MM.1S (cell line): ENCODE measurements at regions not wholly inside any gene's neighbourhood (a gene's known extent, or its start where the extent isn't known, plus 50 kb on each side); places are given as distances from the start of the nearest gene placed in this dataset.

Experiments used
- DNase-seq: peaks from one replicate; pipeline ENCODE4 v3.0.0-alpha.2; 2015
- H2AFZ ChIP-seq: fragments of 300-600 bp; sonication (generic); 2 replicates; pipeline ENCODE4 v1.6.0; 2016; ENCODE audit warnings: antibody characterized with exemption, low read length
- H3F3A ChIP-seq: fragments of 300-600 bp; sonication (generic); 2 replicates; pipeline ENCODE4 v1.6.1; 2016; ENCODE audit warnings: mild to moderate bottlenecking, antibody characterized with exemption, low read length, moderate library complexity, mixed read lengths; ENCODE audit not compliant: insufficient read depth
- H3K27ac ChIP-seq: fragments of 300-600 bp; sonication (generic); 2 replicates; pipeline ENCODE4 v1.5.1; 2016; ENCODE audit warnings: mild to moderate bottlenecking, low read length
- H3K27me3 ChIP-seq: fragments of 300-600 bp; sonication (generic); replicated peaks from 2 replicates; pipeline ENCODE4 v1.6.0; 2016; ENCODE audit warnings: low read length; ENCODE audit not compliant: insufficient read depth
- H3K36me3 ChIP-seq: fragments of 300-600 bp; sonication (generic); replicated peaks from 2 replicates; pipeline ENCODE4 v1.6.1; 2016; ENCODE audit warnings: mild to moderate bottlenecking, low read length, mixed read lengths; ENCODE audit not compliant: insufficient read depth
- H3K4me1 ChIP-seq: fragments of 300-600 bp; sonication (generic); 2 replicates; pipeline ENCODE4 v1.6.1; 2016; ENCODE audit warnings: low read length, mixed read lengths
- H3K4me2 ChIP-seq: fragments of 300-600 bp; sonication (generic); 2 replicates; pipeline ENCODE4 v1.6.0; 2016; ENCODE audit warnings: low read depth, low read length
- H3K4me3 ChIP-seq: fragments of 300-600 bp; sonication (generic); 2 replicates; pipeline ENCODE4 v1.5.1; 2016; ENCODE audit warnings: low read length, mixed read lengths
- H3K79me2 ChIP-seq: fragments of 300-600 bp; sonication (generic); 2 replicates; pipeline ENCODE4 v1.6.1; 2016; ENCODE audit warnings: mixed run types, low read length, mixed read lengths
- H3K9ac ChIP-seq: fragments of 300-600 bp; sonication (generic); 2 replicates; pipeline ENCODE4 v1.6.1; 2016; ENCODE audit warnings: low read length, mixed read lengths
- H3K9me2 ChIP-seq: fragments of 300-600 bp; sonication (generic); replicated peaks from 2 replicates; pipeline ENCODE4 v1.6.1; 2016; ENCODE audit warnings: mild to moderate bottlenecking, low read length, mixed read lengths; ENCODE audit not compliant: insufficient read depth
- H3K9me3 ChIP-seq: fragments of 300-600 bp; sonication (generic); replicated peaks from 2 replicates; pipeline ENCODE4 v1.6.1; 2016; ENCODE audit warnings: mild to moderate bottlenecking, low read length, mixed read lengths; ENCODE audit not compliant: insufficient read depth
- H4K20me1 ChIP-seq: fragments of 300-600 bp; sonication (generic); 2 replicates; pipeline ENCODE4 v1.6.1; 2016; ENCODE audit warnings: mild to moderate bottlenecking, low read length, moderate library complexity, mixed read lengths; ENCODE audit not compliant: insufficient read depth
- CTCF ChIP-seq: fragments of 300-600 bp; sonication (generic); IDR thresholded peaks from 2 replicates; pipeline ENCODE4 v1.5.1; 2016; ENCODE audit warnings: antibody characterized with exemption, low read length, mixed read lengths
- EZH2 ChIP-seq: fragments of 300-600 bp; sonication (generic); optimal IDR thresholded peaks from 2 replicates; pipeline ENCODE3; 2017; ENCODE audit warnings: low read depth, mild to moderate bottlenecking, antibody characterized with exemption, low read length, mixed read lengths
- EZH2phosphoT487 ChIP-seq: fragments of 300-600 bp; sonication (generic); IDR thresholded peaks from 2 replicates; pipeline ENCODE4 v1.6.1; 2018; ENCODE audit warnings: antibody characterized with exemption, low read length

GRCh38 chr2:116057538-116057937 lies 1615.1 kb downstream of the DPP10 start:
- TF ChIP-seq EZH2 (no peak), EZH2phosphoT487 (no peak), CTCF (no peak)
- no peak for DNase-seq
- H3K9me3 ChIP-seq, result no peaks in the 10 kb centered on the region
- no peak overlapping the region for H3K4me2 ChIP-seq
- H3K27me3 ChIP-seq, result no peaks in the 10 kb centered on the region
- no peaks in the 10 kb centered on the region for H3K4me1 ChIP-seq
- no peak overlapping the region for H2AFZ ChIP-seq
- no peaks in the 10 kb centered on the region for H3F3A ChIP-seq
- H3K4me3 ChIP-seq, result no peak overlapping the region
- H3K36me3 ChIP-seq, result no peaks in the 10 kb centered on the region
- no peak overlapping the region for H3K9ac ChIP-seq
- no peaks in the 10 kb centered on the region for H4K20me1 ChIP-seq
- H3K27ac ChIP-seq, result no peak overlapping the region
- H3K79me2 ChIP-seq, result no peaks in the 10 kb centered on the region
- H3K9me2 ChIP-seq, result no peaks in the 10 kb centered on the region

GRCh38 chr2:116061023-116061422 lies 1618.6 kb downstream of the DPP10 start:
- H2AFZ ChIP-seq, result peak overlapping the region; percentile 57
- H3F3A ChIP-seq, result no peaks in the 10 kb centered on the region
- no peak overlapping the region for H3K9ac ChIP-seq
- H3K9me2 ChIP-seq, result no peaks in the 10 kb centered on the region
- peak overlapping the region; percentile 3; the same call in 1 of the 2 replicates for H3K4me3 ChIP-seq
- peak overlapping the region; percentile 44 for H3K4me2 ChIP-seq
- DNase-seq, result peak; percentile 27
- no peaks in the 10 kb centered on the region for H3K9me3 ChIP-seq
- no peaks in the 10 kb centered on the region for H4K20me1 ChIP-seq
- TF ChIP-seq EZH2 (no peak), CTCF (no peak), EZH2phosphoT487 (no peak)
- no peak overlapping the region for H3K27ac ChIP-seq
- H3K4me1 ChIP-seq, result no peaks in the 10 kb centered on the region
- no peaks in the 10 kb centered on the region for H3K36me3 ChIP-seq
- no peaks in the 10 kb centered on the region for H3K27me3 ChIP-seq
- no peaks in the 10 kb centered on the region for H3K79me2 ChIP-seq

GRCh38 chr2:116073731-116074130 lies 1631.3 kb downstream of the DPP10 start:
- no peaks in the 10 kb centered on the region for H3K9me2 ChIP-seq
- H3K27me3 ChIP-seq, result no peaks in the 10 kb centered on the region
- H3F3A ChIP-seq, result no peaks in the 10 kb centered on the region
- no peaks in the 10 kb centered on the region for H3K9me3 ChIP-seq
- no peak for DNase-seq
- H3K4me2 ChIP-seq, result no peak overlapping the region
- H2AFZ ChIP-seq, result no peak overlapping the region
- no peak overlapping the region for H3K9ac ChIP-seq
- TF ChIP-seq CTCF (no peak), EZH2phosphoT487 (no peak), EZH2 (no peak)
- no peaks in the 10 kb centered on the region for H3K36me3 ChIP-seq
- H3K79me2 ChIP-seq, result no peaks in the 10 kb centered on the region
- H3K4me3 ChIP-seq, result no peak overlapping the region
- H3K27ac ChIP-seq, result no peak overlapping the region
- no peaks in the 10 kb centered on the region for H3K4me1 ChIP-seq
- H4K20me1 ChIP-seq, result no peaks in the 10 kb centered on the region
